Activated B cell treated with CpG ODN at 0.5 μM for 24 hours (primary cell): ENCODE measurements at regions not wholly inside any gene's neighbourhood (a gene's known extent, or its start where the extent isn't known, plus 50 kb on each side); places are given as distances from the start of the nearest gene placed in this dataset.

Experiments used
- ATAC-seq: fragments of 200-7000 bp; cut with Tn5 transposase; one replicate; pipeline ENCODE4 v1.10.0; 2021; ENCODE audit warnings: low read depth, mild to moderate bottlenecking, moderate library complexity
- CTCF ChIA-PET: fragments of 350-600 bp; sonication (Branson Sonifier 250); formaldehyde crosslinking; loops from one replicate; lab custom pipeline; 2021; ENCODE audit warnings: antibody characterized with exemption; lab: Charles Lee
- POLR2A ChIA-PET: fragments of 350-600 bp; sonication (Branson Sonifier 250); formaldehyde crosslinking; loops from one replicate; lab custom pipeline; 2021; ENCODE audit warnings: antibody characterized with exemption; lab: Charles Lee
- DNase-seq: peaks from one replicate; pipeline ENCODE4 v3.0.0; 2022
- H3K27ac Mint-ChIP-seq: one replicate; pipeline ENCODE4 v1.8.0; 2020; ENCODE audit warnings: mixed read lengths
- H3K27me3 Mint-ChIP-seq: one replicate; pipeline ENCODE4 v1.8.0; 2021; ENCODE audit warnings: mixed read lengths
- H3K36me3 Mint-ChIP-seq: one replicate; pipeline ENCODE4 v1.8.0; 2021; ENCODE audit warnings: low read depth, mixed read lengths
- H3K4me1 Mint-ChIP-seq: one replicate; pipeline ENCODE4 v1.8.0; 2021; ENCODE audit warnings: mixed read lengths
- H3K4me3 Mint-ChIP-seq: one replicate; pipeline ENCODE4 v1.8.0; 2020; ENCODE audit warnings: mild to moderate bottlenecking, mixed read lengths
- H3K9me3 Mint-ChIP-seq: one replicate; pipeline ENCODE4 v1.8.0; 2020; ENCODE audit warnings: mixed read lengths
- CTCF ChIP-seq: fragments of 200-600 bp; IDR thresholded peaks from one replicate; pipeline ENCODE4 v1.8.0; 2022; ENCODE audit warnings: antibody characterized with exemption, mild to moderate bottlenecking
- intact Hi-C: fragments of 100-400 bp; cut with micrococcal nuclease; formaldehyde crosslinking; loops from one replicate; pipeline ENCODE4 v1.15.1; 2024

- ATAC-seq (no peak), DNase-seq (no peak)
- POLR2A ChIA-PET, result no interaction called here
- H3K9me3 Mint-ChIP-seq, result no peaks in the 10 kb centered on the region
- no peak overlapping the region for H3K4me3 Mint-ChIP-seq
- no peaks in the 10 kb centered on the region for H3K36me3 Mint-ChIP-seq
- TF ChIP-seq CTCF, result no peak
- H3K27me3 Mint-ChIP-seq, result peaks cover 14% of the 10 kb centered on the region
- intact Hi-C loops, result no loop called here
- no peak overlapping the region for H3K27ac Mint-ChIP-seq
- no peaks in the 10 kb centered on the region for H3K4me1 Mint-ChIP-seq
- CTCF ChIA-PET, result no interaction called here
Measured at GRCh38 chr20:56806952-56807517, 177.9 kb downstream of the TFAP2C start.

GRCh38 chr20:56808117-56808725, 179.1 kb downstream of the TFAP2C start:
- Mint-ChIP-seq H3K4me1 (no peaks in the 10 kb centered on the region), H3K4me3 (no peak overlapping the region), H3K9me3 (no peaks in the 10 kb centered on the region), H3K36me3 (no peaks in the 10 kb centered on the region), H3K27ac (no peak overlapping the region), H3K27me3 (peaks cover 14% of the 10 kb centered on the region)
- no peak for ATAC-seq
- POLR2A ChIA-PET, result interaction anchor here (0.7 kb wide), 1 partner anchor 213 kb away, joined by 8 read pairs; no protein-coding TSS in a partner anchor
- no peak for DNase-seq
- no peak for TF ChIP-seq CTCF
- CTCF ChIA-PET, result no interaction called here
- intact Hi-C loops, result no loop called here

GRCh38 chr20:56808732-56809131, 179.6 kb downstream of the TFAP2C start:
- Mint-ChIP-seq H3K9me3 (no peaks in the 10 kb centered on the region), H3K27ac (no peak overlapping the region), H3K36me3 (no peaks in the 10 kb centered on the region), H3K4me1 (no peaks in the 10 kb centered on the region), H3K27me3 (peaks cover 14% of the 10 kb centered on the region), H3K4me3 (no peak overlapping the region)
- ATAC-seq (no peak), DNase-seq (no peak)
- POLR2A ChIA-PET, result no interaction called here
- TF ChIP-seq CTCF, result no peak
- CTCF ChIA-PET, result no interaction called here
- intact Hi-C loops, result no loop called here

GRCh38 chr20:56809668-56810067, 180.6 kb downstream of the TFAP2C start:
- peaks cover 14% of the 10 kb centered on the region for H3K27me3 Mint-ChIP-seq
- intact Hi-C loops, result no loop called here
- no peak overlapping the region for H3K27ac Mint-ChIP-seq
- H3K4me1 Mint-ChIP-seq, result no peaks in the 10 kb centered on the region
- DNase-seq (no peak), ATAC-seq (no peak)
- H3K36me3 Mint-ChIP-seq, result no peaks in the 10 kb centered on the region
- no peak for TF ChIP-seq CTCF
- no peaks in the 10 kb centered on the region for H3K9me3 Mint-ChIP-seq
- ChIA-PET CTCF (no interaction called here), POLR2A (no interaction called here)
- no peak overlapping the region for H3K4me3 Mint-ChIP-seq

- ATAC-seq (no peak), DNase-seq (no peak)
- intact Hi-C loops, result no loop called here
- ChIA-PET POLR2A (no interaction called here), CTCF (no interaction called here)
- H3K4me3 Mint-ChIP-seq, result no peak overlapping the region
- H3K27me3 Mint-ChIP-seq, result peaks cover 14% of the 10 kb centered on the region
- H3K4me1 Mint-ChIP-seq, result no peaks in the 10 kb centered on the region
- H3K36me3 Mint-ChIP-seq, result no peaks in the 10 kb centered on the region
- H3K27ac Mint-ChIP-seq, result no peak overlapping the region
- TF ChIP-seq CTCF, result no peak
- H3K9me3 Mint-ChIP-seq, result no peaks in the 10 kb centered on the region
Measured at GRCh38 chr20:56810141-56810540, 181.0 kb downstream of the TFAP2C start.
